ENCODE measurements at regions not wholly inside any gene's neighbourhood (a gene's known extent, or its start where the extent isn't known, plus 50 kb on each side); places are given as distances from the start of the nearest gene placed in this dataset.

GRCh38 chr7:16359216-16359615, 62.1 kb downstream of the CRPPA start:
- no peaks in the 10 kb centered on the region for H3K9me3 Mint-ChIP-seq
- H3K36me3 Mint-ChIP-seq (ENCODE audit: low read depth): no peaks in the 10 kb centered on the region
- H3K4me3 Mint-ChIP-seq: no peak overlapping the region
- Histone ChIP-seq H3K27me3 (ENCODE audit: insufficient read depth) (no peaks in the 10 kb centered on the region), H2AFZ (no peak overlapping the region), H3K4me1 (ENCODE audit: insufficient read depth) (no peaks in the 10 kb centered on the region), H3K36me3 (ENCODE audit: insufficient read depth) (no peaks in the 10 kb centered on the region), H3K79me2 (replicated peaks; ENCODE audit: insufficient read depth) (no peaks in the 10 kb centered on the region), H4K20me1 (replicated peaks; ENCODE audit: insufficient read depth) (no peaks in the 10 kb centered on the region), H3K27ac (ENCODE audit: low read depth) (no peak overlapping the region), H3F3A (replicated peaks; ENCODE audit: low read depth) (no peaks in the 10 kb centered on the region), H3K9me2 (ENCODE audit: insufficient read depth) (no peaks in the 10 kb centered on the region), H3K4me3 (no peak overlapping the region), H3K4me2 (no peak overlapping the region)
- no peaks in the 10 kb centered on the region for H3K27me3 Mint-ChIP-seq (ENCODE audit: insufficient read depth, low read depth, poor library complexity)
- no peaks in the 10 kb centered on the region for H3K4me1 Mint-ChIP-seq
- TF ChIP-seq NANOG (IDR thresholded peaks at IDR 0.05; ENCODE audit: borderline replicate concordance) (no peak), EZH2phosphoT487 (IDR thresholded peaks at IDR 0.05; ENCODE audit: unreplicated experiment) (no peak), ETS1 (IDR thresholded peaks at IDR 0.05) (no peak)
- H3K27ac Mint-ChIP-seq: no peak overlapping the region
- ATAC-seq (no peak), DNase-seq (ENCODE audit: low spot score) (no peak)

- Histone ChIP-seq H3K4me1 (ENCODE audit: insufficient read depth) (no peaks in the 10 kb centered on the region), H3K4me3 (no peak overlapping the region), H3K36me3 (ENCODE audit: insufficient read depth) (no peaks in the 10 kb centered on the region), H2AFZ (no peak overlapping the region), H3K27ac (ENCODE audit: low read depth) (no peak overlapping the region), H3K27me3 (ENCODE audit: insufficient read depth) (no peaks in the 10 kb centered on the region), H3K9me2 (ENCODE audit: insufficient read depth) (no peaks in the 10 kb centered on the region), H3K4me2 (no peak overlapping the region), H3F3A (replicated peaks; ENCODE audit: low read depth) (no peaks in the 10 kb centered on the region), H4K20me1 (replicated peaks; ENCODE audit: insufficient read depth) (no peaks in the 10 kb centered on the region), H3K79me2 (replicated peaks; ENCODE audit: insufficient read depth) (no peaks in the 10 kb centered on the region)
- Mint-ChIP-seq H3K4me1 (no peaks in the 10 kb centered on the region), H3K27me3 (ENCODE audit: insufficient read depth, low read depth, poor library complexity) (peaks cover 2% of the 10 kb centered on the region), H3K36me3 (ENCODE audit: low read depth) (no peaks in the 10 kb centered on the region), H3K4me3 (no peak overlapping the region), H3K27ac (no peak overlapping the region), H3K9me3 (no peaks in the 10 kb centered on the region)
- no peak for DNase-seq (ENCODE audit: low spot score)
- TF ChIP-seq STAT1 (IDR thresholded peaks at IDR 0.05; ENCODE audit: unreplicated experiment) (no peak), POLR2AphosphoS5 (IDR thresholded peaks at IDR 0.05; ENCODE audit: low read depth) (no peak), CREB1 (CRISPR knock-in tag; IDR thresholded peaks at IDR 0.05; ENCODE audit: low read depth) (no peak), EZH2phosphoT487 (IDR thresholded peaks at IDR 0.05; ENCODE audit: unreplicated experiment) (no peak), REST (IDR thresholded peaks at IDR 0.05; ENCODE audit: unreplicated experiment) (no peak), NANOG (IDR thresholded peaks at IDR 0.05; ENCODE audit: borderline replicate concordance) (no peak), EZH2 (IDR thresholded peaks at IDR 0.05; ENCODE audit: low read depth, unreplicated experiment) (no peak), JUNB (IDR thresholded peaks at IDR 0.05; ENCODE audit: unreplicated experiment) (no peak), ZNF331 (CRISPR knock-in tag; IDR thresholded peaks at IDR 0.05; ENCODE audit: low read depth) (no peak), ZNF114 (CRISPR knock-in tag; IDR thresholded peaks at IDR 0.05) (no peak), CTCF (conservative IDR thresholded peaks at IDR 0.05; ENCODE audit: low read depth in 2 of 2) (no peak)
- ATAC-seq: no peak
Observed at GRCh38 chr7:16357921-16358320, 63.4 kb downstream of the CRPPA start.

Measured in GM23338 (cell line).